ENCODE measurements at regions not wholly inside any gene's neighbourhood (a gene's known extent, or its start where the extent isn't known, plus 50 kb on each side); places are given as distances from the start of the nearest gene placed in this dataset.
A peak's percentile ranks its signal among the peaks of the same experiment; 100 is the strongest.

- in situ Hi-C loops (cut with MboI) = no loop called here
- H3K4me3 ChIP-seq = no peak overlapping the region
- peaks cover 33% of the 10 kb centered on the region for H3K4me1 ChIP-seq (ENCODE audit: insufficient read depth)
- no peaks in the 10 kb centered on the region for H3K27me3 ChIP-seq (replicated peaks; ENCODE audit: insufficient read depth)
- peaks cover 44% of the 10 kb centered on the region for H3F3A ChIP-seq (ENCODE audit: insufficient read depth)
- H3K9ac ChIP-seq = no peak overlapping the region
- TF ChIP-seq EZH2phosphoT487 (IDR thresholded peaks at IDR 0.05; ENCODE audit: insufficient read depth, low read depth) (no peak), EZH2 (IDR thresholded peaks at IDR 0.05; ENCODE audit: insufficient read depth, poor library complexity, severe bottlenecking) (no peak)
- H3K9me2 ChIP-seq (ENCODE audit: insufficient read depth) = no peaks in the 10 kb centered on the region
- no peaks in the 10 kb centered on the region for H3K79me2 ChIP-seq (ENCODE audit: insufficient read depth)
- DNase-seq = no peak
- H3K9me3 ChIP-seq (ENCODE audit: low read depth) = no peaks in the 10 kb centered on the region
- no peak overlapping the region for H3K4me2 ChIP-seq (ENCODE audit: unreplicated experiment)
- H3K36me3 ChIP-seq (ENCODE audit: low read depth) = no peaks in the 10 kb centered on the region
- H3K27ac ChIP-seq = no peak overlapping the region
- no peaks in the 10 kb centered on the region for H4K20me1 ChIP-seq (ENCODE audit: insufficient read depth)
- WGBS, 2 experiments (ENCODE audit: low coverage in 1 of 2, low lambda C conversion rate in 2 of 2, missing lambda C conversion rate in 2 of 2) = 90 to 95% methylated on average over 6 of the region's 6 CpGs
- H2AFZ ChIP-seq = no peak overlapping the region
These were observed 74.1 kb upstream of the DUSP5 start for GRCh38 chr10:110423650-110424049.

- Histone ChIP-seq H3K36me3 (ENCODE audit: low read depth) (no peaks in the 10 kb centered on the region), H3K79me2 (ENCODE audit: insufficient read depth) (no peaks in the 10 kb centered on the region), H3K4me3 (peak overlapping the region; percentile 9; the same call in 1 of the 2 replicates), H3K4me2 (ENCODE audit: unreplicated experiment) (peak overlapping the region; percentile 56), H3F3A (ENCODE audit: insufficient read depth) (peaks cover 33% of the 10 kb centered on the region), H3K9me3 (ENCODE audit: low read depth) (no peaks in the 10 kb centered on the region), H4K20me1 (ENCODE audit: insufficient read depth) (no peaks in the 10 kb centered on the region), H3K27me3 (replicated peaks; ENCODE audit: insufficient read depth) (no peaks in the 10 kb centered on the region), H3K27ac (peak overlapping the region; percentile 97), H3K9me2 (ENCODE audit: insufficient read depth) (no peaks in the 10 kb centered on the region), H3K4me1 (ENCODE audit: insufficient read depth) (peaks cover 30% of the 10 kb centered on the region), H3K9ac (peak overlapping the region; percentile 67), H2AFZ (peak overlapping the region; percentile 36)
- 56 to 59% methylated on average over 11 of the region's 11 CpGs for WGBS, 2 experiments (ENCODE audit: low coverage in 1 of 2, low lambda C conversion rate in 2 of 2, missing lambda C conversion rate in 2 of 2)
- in situ Hi-C loops (cut with MboI) = no loop called here
- TF ChIP-seq EZH2phosphoT487 (IDR thresholded peaks at IDR 0.05; ENCODE audit: insufficient read depth, low read depth) (no peak), EZH2 (IDR thresholded peaks at IDR 0.05; ENCODE audit: insufficient read depth, poor library complexity, severe bottlenecking) (no peak)
- DNase-seq = peak; percentile 98
These were observed 71.9 kb upstream of the DUSP5 start for GRCh38 chr10:110425684-110426293.

GRCh38 chr10:110426294-110427181, 71.2 kb upstream of the DUSP5 start:
- WGBS, 2 experiments (ENCODE audit: low coverage in 1 of 2, low lambda C conversion rate in 2 of 2, missing lambda C conversion rate in 2 of 2) = 41 to 43% methylated on average over 14 of the region's 14 CpGs
- Histone ChIP-seq H4K20me1 (ENCODE audit: insufficient read depth) (no peaks in the 10 kb centered on the region), H3F3A (ENCODE audit: insufficient read depth) (peaks cover 33% of the 10 kb centered on the region), H3K4me3 (peak overlapping the region; percentile 9; the same call in 1 of the 2 replicates), H2AFZ (peak overlapping the region; percentile 36), H3K9me3 (ENCODE audit: low read depth) (no peaks in the 10 kb centered on the region), H3K27me3 (replicated peaks; ENCODE audit: insufficient read depth) (no peaks in the 10 kb centered on the region), H3K4me2 (ENCODE audit: unreplicated experiment) (peak overlapping the region; percentile 56), H3K9me2 (ENCODE audit: insufficient read depth) (no peaks in the 10 kb centered on the region), H3K36me3 (ENCODE audit: low read depth) (no peaks in the 10 kb centered on the region), H3K4me1 (ENCODE audit: insufficient read depth) (peaks cover 27% of the 10 kb centered on the region), H3K9ac (peak overlapping the region; percentile 67), H3K27ac (peak overlapping the region; percentile 97), H3K79me2 (ENCODE audit: insufficient read depth) (no peaks in the 10 kb centered on the region)
- no peak for TF ChIP-seq EZH2 (IDR thresholded peaks at IDR 0.05; ENCODE audit: insufficient read depth, poor library complexity, severe bottlenecking)
- TF ChIP-seq EZH2phosphoT487 (IDR thresholded peaks at IDR 0.05; ENCODE audit: insufficient read depth, low read depth) = no peak
- DNase-seq = peak; percentile 87
- in situ Hi-C loops (cut with MboI) = no loop called here

GRCh38 chr10:110429301-110429700, 68.4 kb upstream of the DUSP5 start:
- Histone ChIP-seq H3K9me3 (ENCODE audit: low read depth) (no peaks in the 10 kb centered on the region), H3K4me2 (ENCODE audit: unreplicated experiment) (no peak overlapping the region), H4K20me1 (ENCODE audit: insufficient read depth) (no peaks in the 10 kb centered on the region), H3K79me2 (ENCODE audit: insufficient read depth) (no peaks in the 10 kb centered on the region), H2AFZ (no peak overlapping the region), H3K27me3 (replicated peaks; ENCODE audit: insufficient read depth) (no peaks in the 10 kb centered on the region), H3F3A (ENCODE audit: insufficient read depth) (peaks cover 33% of the 10 kb centered on the region), H3K36me3 (ENCODE audit: low read depth) (no peaks in the 10 kb centered on the region), H3K4me1 (ENCODE audit: insufficient read depth) (peaks cover 27% of the 10 kb centered on the region), H3K4me3 (no peak overlapping the region), H3K9ac (no peak overlapping the region), H3K9me2 (ENCODE audit: insufficient read depth) (no peaks in the 10 kb centered on the region), H3K27ac (no peak overlapping the region)
- in situ Hi-C loops (cut with MboI) = no loop called here
- TF ChIP-seq EZH2phosphoT487 (IDR thresholded peaks at IDR 0.05; ENCODE audit: insufficient read depth, low read depth) (no peak), EZH2 (IDR thresholded peaks at IDR 0.05; ENCODE audit: insufficient read depth, poor library complexity, severe bottlenecking) (no peak)
- DNase-seq = peak; percentile 48
- 68 to 72% methylated on average over 2 of the region's 2 CpGs for WGBS, 2 experiments (ENCODE audit: low coverage in 1 of 2, low lambda C conversion rate in 2 of 2, missing lambda C conversion rate in 2 of 2)

Measured in GM23248 (cell line).